OCI-LY3 (cell line): ENCODE measurements at regions not wholly inside any gene's neighbourhood (a gene's known extent, or its start where the extent isn't known, plus 50 kb on each side); places are given as distances from the start of the nearest gene placed in this dataset.

Experiments used
- CTCF ChIP-seq: fragments of 200-600, 300-600 bp; sonication (generic); IDR thresholded peaks from 2 replicates; pipeline ENCODE4 v1.5.1; 2014; ENCODE audit warnings: antibody characterized with exemption, low read length, low read depth
- EZH2phosphoT487 ChIP-seq: fragments of 200-600 bp; shearing (Covaris generic); IDR thresholded peaks from 2 replicates; pipeline ENCODE4 v1.6.1; 2018; ENCODE audit warnings: antibody characterized with exemption, mixed run types, low read depth

DNA sequence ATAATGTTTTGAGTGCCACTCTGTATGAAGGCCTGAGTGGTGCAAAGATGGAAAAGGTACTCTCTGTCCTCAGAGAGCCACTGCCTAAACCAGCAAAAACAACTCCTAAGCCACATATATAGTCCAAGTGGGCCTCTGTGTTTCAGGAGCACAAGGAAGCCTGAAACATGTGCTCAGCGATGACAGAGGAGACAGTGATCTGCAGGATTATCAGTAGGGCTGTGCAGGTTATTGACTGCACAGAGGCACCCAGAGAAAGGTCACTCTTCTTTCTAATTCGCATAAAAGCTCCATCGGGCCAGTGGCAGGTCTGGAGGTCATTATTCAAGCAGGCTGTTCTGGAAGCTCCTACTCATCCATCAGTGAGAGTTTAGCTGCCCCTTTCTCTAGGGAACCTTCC is 361.9 kb downstream of the BCL11B start:
- TF ChIP-seq CTCF (no peak), EZH2phosphoT487 (no peak)
